ENCODE measurements at regions not wholly inside any gene's neighbourhood (a gene's known extent, or its start where the extent isn't known, plus 50 kb on each side); places are given as distances from the start of the nearest gene placed in this dataset.

- no peak for DNase-seq
These were observed 881.3 kb upstream of the CADM2 start for GRCh38 chr3:84077479-84077878.

- no peak for DNase-seq
These were observed 876.1 kb upstream of the CADM2 start for GRCh38 chr3:84082726-84083125.

GRCh38 chr3:84092907-84093306 lies 865.9 kb upstream of the CADM2 start:
- no peak for DNase-seq

DNA sequence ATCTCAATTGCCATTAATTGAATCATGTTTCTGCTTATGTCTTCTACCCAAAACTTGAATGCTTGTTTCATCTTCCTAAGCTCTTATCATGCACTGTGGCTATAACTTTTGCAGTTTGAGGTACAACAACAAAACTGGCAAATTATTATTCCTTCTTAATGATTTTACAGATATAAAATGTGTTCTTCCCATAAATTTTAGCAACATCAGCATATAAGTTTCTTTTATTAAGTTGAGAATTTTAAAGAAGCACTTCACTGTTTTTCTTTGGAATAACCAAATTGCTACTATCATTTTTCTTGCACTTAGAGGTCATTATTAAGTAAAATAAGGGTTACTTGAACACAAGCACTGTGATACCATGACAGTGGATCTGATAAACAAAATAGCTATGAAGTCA lies 862.6 kb upstream of the CADM2 start:
- no peak for DNase-seq

GRCh38 chr3:84100861-84101260 lies 857.9 kb upstream of the CADM2 start:
- no peak for DNase-seq

GRCh38 chr3:84108442-84108971 lies 850.3 kb upstream of the CADM2 start:
- DNase-seq: no peak

DNA sequence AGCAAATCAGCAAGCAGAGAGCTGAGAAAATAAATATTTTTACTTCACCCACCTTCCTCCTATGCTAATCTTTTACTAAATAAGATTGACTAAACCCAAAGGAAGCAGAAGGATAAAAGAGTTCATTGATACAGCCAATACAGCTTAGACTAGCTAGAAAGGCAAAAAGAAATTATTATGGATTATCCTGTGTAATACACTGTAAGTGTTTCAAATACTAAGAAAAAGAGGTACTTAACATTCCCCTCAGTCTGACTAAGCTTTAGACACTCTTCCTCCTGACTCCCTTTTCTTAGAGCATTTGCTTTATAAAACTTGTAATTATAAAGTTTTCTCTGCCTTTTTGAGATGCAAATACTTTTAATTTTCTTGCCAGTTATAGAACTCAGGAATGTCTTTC lies 848.9 kb upstream of the CADM2 start:
- DNase-seq: no peak

GRCh38 chr3:84110787-84111186 lies 848.0 kb upstream of the CADM2 start:
- no peak for DNase-seq

DNA sequence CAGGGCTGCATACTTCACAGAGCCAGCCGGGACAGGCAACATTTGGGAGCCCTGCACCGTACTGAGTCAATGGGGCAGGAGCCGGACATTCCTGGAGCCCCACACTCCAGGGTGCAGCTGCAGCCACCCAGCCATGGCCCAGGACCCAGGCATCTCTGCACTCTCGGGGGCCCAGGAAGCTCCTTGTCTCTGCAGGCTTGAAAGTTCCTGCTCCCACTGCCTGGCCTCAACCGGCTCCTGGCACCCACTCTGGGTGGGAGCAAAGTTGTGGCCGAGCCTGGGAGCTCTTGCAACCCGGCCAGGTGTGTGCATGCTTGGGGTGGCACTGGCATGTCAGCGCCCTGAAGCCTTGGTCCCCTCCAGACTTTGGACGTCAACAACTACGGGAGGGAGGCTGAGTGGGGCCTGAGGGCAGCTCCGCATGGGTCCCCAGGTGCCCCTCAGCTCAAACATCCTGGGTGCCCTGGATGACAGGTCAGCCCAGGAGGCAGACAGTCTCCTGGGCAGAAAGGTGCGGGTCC lies 833.5 kb upstream of the CADM2 start:
- no peak for DNase-seq

DNA sequence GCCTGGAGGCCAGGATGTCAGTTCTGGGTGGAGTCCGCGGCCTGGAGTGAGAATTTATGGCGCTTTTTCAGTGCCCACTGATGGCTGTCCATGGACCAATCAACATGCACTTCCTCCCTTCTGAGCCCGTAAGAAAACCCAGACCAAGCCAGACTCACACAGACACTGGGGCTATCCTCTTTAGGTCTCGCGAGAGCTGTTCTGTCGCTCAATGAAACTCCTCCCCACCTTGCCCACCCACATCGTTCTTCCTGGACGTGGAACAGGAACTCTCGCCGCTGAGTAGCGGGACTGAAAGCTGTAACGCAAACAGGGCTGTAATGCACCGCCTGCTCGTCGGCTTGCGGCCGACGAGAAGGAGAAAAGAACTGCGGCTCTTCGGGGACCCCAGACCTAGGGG lies 833.0 kb upstream of the CADM2 start:
- DNase-seq: no peak

DNA sequence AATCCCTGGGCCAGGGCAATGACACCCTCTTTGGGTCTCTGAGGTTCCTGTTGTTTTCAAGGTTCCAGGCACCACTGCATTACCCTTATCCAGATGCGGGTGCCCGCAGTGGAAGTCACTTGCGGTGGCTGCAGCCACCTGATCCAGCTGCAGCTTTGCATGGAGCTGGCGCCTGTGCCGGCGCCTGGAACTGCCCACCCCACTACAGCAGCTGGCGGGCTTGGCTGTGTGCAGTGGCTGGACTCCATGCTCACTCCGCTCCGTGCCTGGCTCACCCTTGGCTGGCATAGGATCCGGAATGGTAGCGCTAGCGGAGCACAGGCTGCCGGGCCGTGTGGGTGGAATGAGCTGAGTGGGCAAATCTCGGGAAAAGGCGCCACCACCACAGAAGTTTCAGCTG lies 832.6 kb upstream of the CADM2 start:
- DNase-seq: no peak

- DNase-seq: no peak
These were observed 830.8 kb upstream of the CADM2 start for GRCh38 chr3:84128024-84128423.

GRCh38 chr3:84136425-84136824 lies 822.4 kb upstream of the CADM2 start:
- no peak for DNase-seq

GRCh38 chr3:84140631-84141030 lies 818.2 kb upstream of the CADM2 start:
- no peak for DNase-seq

DNA sequence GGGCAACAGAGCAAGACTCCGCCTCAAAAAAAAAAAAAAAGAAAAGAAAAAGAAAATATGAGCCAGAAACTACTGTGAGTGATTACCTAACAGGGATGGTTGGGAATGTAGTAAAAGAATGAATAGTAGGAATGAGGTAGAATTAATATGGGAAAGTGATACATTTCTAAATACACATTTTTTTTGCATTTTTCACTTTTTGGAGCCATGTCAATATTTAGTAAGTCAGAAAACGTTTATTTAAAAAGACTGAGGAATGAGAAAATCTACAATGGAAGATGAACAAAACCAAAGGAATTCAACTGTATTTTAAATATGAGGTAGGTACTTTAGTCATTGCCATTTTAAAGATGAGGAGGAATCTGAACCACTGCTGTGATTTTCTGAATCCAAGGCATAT lies 817.2 kb upstream of the CADM2 start:
- no peak for DNase-seq

DNA sequence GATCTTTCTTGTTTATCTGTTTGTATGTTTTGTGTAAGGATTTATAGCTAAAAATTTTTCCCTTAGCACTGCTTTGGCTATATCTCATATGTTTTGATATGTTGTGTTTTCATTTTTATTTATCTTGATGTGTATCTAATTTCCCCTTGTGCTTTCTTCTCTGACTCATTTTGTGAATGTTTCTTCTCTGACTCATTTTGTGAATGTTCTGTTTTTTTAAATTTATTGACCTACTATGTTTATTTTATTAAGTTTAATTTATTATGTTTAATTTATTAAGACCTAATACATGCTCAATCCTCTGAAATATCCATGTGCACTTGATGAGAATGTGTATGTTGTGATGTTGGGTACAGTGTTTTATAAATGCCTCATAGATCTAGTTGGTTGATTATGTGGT lies 793.5 kb upstream of the CADM2 start:
- DNase-seq: no peak

- no peak for DNase-seq
These were observed 783.3 kb upstream of the CADM2 start for GRCh38 chr3:84175449-84175848.

- DNase-seq: no peak
These were observed 773.9 kb upstream of the CADM2 start for GRCh38 chr3:84184937-84185336.

GRCh38 chr3:84194029-84194428 lies 764.8 kb upstream of the CADM2 start:
- no peak for DNase-seq

DNA sequence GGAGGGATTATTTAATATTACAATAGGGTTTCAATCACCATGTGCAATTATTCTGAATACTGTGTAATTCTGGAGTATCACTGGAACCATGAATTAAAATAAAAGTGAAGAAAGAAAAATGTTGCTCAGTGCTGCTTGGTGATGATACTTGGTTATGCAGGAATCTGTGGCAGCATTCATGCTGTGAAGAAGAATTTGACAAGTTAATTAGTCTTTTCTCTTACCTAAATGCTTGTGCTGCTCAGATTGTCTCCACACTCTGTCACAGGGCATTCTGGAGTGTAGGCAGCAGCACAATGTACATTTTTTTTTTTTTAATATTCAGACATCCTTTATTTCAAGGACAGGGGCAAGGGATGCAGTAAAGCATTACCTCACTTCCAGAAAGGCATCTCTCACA lies 749.3 kb upstream of the CADM2 start:
- no peak for DNase-seq

- DNase-seq: no peak
These were observed 735.3 kb upstream of the CADM2 start for GRCh38 chr3:84223512-84223911.

GRCh38 chr3:84224262-84224661 lies 734.5 kb upstream of the CADM2 start:
- DNase-seq: no peak

GRCh38 chr3:84236261-84236660 lies 722.5 kb upstream of the CADM2 start:
- no peak for DNase-seq

- DNase-seq: no peak
These were observed 713.0 kb upstream of the CADM2 start for GRCh38 chr3:84245789-84246188.

DNA sequence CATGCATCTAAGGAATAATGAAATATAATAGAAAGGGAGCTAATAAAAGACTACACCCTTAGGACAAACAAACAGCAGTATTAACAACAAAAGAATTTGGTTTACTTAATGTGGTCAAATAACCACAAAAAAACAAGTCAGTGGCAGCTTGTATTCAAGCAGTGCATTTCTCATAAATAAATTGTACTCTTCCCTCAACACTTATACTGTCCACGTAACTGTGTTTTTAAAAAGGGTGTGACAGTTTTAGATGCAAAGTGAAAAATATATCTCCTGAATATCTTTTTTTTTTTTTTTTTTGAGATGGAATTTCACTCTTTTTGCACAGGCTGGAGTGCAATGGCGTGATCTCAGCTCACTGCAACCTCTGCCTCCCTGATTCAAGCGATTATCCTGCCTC lies 698.2 kb upstream of the CADM2 start:
- DNase-seq: no peak

DNA sequence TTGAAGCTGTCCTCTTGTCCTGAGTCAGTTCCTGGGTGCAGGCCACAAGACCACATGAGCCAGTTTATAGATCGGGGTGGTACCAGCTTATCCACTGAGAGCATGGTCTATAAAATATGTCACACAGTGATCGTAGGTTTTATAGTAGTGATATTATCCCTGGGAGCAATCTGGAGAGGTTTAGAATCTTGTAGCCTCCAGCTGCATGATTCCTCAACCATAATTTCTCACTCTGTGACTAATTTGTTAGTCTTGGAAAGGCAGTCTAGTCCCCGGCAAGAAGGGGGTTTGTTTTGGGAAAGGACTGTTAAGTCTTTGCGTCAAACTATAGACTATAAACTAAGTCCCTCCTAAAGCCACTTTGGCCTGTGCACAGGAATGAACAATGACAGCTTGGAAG lies 693.0 kb upstream of the CADM2 start:
- DNase-seq: no peak
